NCI-H1694 treated with DMSO at 0.1 percent for 48 hours (cell line): ENCODE measurements at regions not wholly inside any gene's neighbourhood (a gene's known extent, or its start where the extent isn't known, plus 50 kb on each side); places are given as distances from the start of the nearest gene placed in this dataset.
"Not testable (repeated sequence)": the region's sequence is repeated elsewhere in the genome, so short reads cannot be mapped to it uniquely, and the experiment has no call there.

ENCODE experiments used
- DNase-seq: peaks from one replicate; lab custom pipeline; 2025; lab: John Stamatoyannopoulos, UW

DNA sequence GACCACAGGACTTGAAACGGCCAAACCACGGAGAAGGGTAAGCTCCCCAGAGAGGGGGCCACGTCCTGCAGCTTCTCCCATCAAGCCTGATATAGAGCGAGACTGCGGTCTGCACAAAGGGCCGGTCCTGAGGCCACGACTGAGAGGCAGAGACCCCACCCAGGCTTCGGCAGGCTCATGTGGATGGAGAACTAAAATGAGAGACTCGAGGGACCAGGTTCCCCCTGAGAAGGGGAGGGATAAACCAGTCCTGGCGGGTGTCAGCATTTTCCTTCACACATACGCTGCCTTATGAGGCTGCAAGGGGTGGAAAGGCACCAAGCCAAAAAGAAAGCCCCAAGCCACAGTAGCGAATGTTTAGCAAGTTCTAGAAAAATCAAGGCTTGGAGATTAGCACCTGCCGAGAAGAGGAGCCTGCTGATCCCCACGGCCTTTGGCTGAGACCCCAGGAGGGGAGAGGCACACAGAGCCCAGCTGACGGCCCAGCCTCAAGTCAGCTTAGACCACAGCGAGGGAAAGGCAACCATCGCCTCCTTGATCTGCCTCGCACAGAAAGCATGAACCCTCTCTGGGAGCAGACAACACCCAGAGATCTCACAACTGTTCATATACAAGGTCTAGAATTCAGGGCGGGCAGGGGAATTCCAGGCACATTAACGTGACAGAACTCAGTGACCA lies 92.6 kb upstream of the RNF32 start:
- DNase-seq = no peak

DNA sequence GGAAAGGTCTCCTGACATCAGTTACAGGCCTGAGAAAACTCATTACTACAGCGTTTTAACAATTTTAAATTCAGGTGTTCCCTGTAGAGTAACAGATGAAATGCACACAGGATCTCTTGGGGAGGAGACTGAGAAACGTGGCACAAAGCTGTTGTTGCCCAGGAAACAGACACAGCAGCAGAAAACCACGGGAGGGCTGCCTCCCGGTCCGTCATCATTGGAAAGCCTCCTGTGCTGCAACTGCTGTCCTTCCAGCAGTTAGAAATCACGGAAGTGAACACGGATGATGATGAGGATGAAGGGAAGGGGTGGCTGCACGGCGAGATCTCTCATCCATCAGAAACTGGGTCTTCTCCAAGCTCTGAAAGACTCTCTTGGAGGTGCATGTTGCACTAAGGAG lies 94.6 kb upstream of the RNF32 start:
- DNase-seq = no peak

DNA sequence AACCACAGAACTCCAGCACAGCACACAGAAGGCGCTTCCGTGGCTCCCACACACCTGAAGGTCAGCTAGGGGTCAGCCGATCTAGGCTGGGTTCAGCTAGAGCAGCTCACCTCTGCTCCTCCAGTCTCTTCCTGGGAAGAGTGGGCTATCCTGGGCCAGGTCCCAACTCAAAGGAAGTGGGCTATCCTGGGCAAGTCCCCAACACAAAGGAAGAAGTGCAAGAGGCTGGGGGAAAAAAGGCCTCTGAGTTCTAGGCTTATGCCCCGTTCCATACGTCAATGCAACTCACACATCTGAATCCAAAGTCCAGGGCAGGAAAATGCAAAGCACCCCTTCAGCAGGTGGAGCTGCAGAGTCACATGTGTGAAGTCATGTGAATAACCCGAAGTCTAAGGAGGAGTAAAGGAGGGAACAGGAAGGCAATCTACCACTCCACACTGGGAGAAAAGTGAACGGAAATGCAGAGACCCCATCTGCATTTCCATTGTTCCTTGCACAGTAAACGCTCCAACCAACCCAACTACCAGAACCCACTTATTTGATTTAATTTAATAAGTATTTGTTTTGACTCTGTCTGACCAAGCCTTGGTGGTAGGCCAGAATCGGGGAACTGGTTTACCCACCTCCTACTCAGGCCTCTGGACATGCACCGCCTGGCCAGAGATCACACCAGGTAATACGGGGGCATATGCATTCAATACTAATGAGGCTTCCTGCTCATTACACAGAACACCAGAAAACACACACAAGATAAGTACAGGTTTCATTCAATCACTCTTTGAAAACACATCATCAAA lies 95.5 kb upstream of the RNF32 start:
- DNase-seq = no peak

DNA sequence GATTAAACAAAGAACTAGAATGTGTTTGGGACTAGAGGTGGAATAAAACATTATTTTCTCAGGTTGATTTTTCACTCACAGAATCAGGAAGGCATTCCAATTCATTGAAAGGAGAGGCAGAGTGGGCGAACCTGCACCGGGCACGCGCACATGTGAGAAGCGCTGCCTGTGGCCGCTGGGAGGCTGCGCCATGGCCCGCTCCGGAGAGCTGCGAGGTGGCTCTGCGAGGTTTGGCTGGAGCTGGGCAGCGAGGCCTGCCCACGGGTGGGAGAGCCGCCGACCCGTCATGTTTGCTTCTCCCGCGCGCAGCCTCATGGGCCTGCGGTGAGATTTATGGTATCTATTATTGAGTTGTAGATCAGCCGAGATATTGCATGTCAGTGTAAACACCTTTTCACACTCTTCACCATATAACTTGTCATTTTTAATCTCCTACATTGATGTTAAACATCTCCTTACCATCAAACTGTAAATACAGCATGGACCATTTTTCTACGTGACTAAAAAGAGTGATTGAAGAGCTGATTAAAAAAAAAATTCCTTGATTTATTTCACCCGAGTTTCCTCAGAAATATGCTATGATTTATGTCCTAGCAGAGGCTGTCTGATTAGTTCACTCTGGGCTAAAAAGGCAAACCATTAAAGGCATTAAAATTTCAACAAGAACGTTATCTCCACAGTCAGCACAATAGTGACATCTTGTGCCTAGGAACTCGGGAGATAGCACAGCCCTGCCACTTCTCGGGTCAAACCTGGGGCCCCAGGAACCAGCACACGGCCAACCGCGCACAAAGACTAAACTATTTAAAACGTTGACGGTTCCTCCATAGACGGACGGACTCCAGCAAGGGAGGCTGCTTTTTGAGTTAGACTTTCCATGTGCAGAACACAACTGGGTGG lies 96.6 kb upstream of the RNF32 start:
- DNase-seq = no peak

DNA sequence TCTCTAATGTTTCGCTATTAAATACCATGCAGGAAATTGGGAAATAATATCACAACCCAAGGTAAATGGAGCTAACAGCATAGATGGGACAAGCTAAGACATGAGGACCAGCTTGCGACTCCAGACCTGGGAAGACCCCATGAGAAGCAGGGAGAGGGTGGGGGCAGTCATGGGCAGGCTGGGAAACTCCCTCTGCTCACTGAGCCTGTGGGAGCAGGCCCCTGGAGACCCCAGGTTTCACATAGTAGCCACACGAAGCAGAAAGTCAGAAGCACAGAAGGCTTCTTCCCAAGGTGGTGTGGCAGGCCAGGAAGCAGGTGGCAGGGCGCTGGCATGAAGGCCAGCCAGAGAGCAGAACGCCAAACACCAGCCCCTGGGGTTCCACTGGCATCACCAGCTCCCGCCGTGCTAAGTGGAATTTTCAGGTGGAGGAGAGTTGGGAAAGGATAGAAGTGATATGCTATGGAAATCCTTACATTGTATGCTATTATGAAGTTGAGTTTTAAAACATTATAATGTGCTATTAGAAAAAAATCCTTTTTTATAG lies 99.9 kb upstream of the RNF32 start:
- DNase-seq = no peak

DNA sequence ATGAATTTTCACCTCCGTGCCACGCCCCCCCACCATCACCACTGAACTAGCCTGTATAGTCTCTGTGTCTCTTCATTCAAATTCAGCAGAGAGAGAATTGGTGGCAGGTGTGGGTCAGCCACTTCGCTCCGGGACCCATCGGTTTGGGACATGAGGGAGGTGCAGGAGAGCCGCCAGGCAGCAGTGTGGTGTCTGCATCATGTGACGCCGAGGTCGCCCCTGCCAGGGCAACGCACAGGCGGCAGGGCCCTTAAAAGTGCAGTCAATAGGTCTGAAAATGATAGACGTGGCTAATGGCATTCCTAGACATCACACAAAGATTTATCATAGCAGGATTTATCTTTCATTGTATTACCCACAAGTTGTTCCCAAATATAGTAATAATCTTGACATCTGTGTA lies 100.6 kb upstream of the RNF32 start:
- no peak for DNase-seq

DNA sequence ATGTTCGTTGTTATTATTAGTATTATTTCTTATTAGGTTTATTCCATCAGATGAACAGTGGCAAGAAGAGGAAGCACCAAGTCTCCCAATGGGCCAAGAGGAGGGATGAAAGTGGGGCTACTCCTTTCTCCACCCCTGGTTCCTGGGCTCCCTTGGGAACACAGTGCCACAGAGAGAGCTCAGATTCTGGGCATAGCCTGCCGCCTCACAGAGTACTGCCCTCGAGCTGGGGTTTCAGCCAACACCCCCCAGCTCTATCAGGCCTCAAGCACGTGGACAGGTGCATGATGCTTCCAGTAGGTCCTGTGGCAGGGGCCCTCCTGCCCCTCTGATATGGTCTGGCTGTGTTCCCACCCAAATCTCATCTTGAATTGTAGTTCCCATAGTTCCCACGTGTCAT lies 103.6 kb upstream of the RNF32 start:
- DNase-seq = no peak

DNA sequence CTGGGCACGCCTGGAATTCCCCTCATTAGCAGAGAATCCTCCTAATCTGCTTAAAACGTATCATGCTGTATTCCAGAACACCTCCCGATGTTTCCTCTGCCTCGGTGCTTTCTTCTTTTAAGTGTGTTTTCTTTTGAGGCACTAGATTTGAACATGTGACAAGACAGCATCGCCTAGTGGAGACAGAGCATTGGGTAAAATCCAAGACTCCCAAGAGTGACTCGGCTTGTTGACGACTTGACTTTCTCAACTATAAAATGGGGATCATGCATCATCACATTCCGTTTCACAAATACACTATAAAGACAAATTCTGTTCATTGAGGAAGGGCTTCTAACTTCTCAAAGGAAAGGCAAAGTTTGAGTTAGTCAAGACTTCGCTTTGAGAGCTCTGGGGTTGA lies 105.6 kb upstream of the RNF32 start:
- no peak for DNase-seq

DNA sequence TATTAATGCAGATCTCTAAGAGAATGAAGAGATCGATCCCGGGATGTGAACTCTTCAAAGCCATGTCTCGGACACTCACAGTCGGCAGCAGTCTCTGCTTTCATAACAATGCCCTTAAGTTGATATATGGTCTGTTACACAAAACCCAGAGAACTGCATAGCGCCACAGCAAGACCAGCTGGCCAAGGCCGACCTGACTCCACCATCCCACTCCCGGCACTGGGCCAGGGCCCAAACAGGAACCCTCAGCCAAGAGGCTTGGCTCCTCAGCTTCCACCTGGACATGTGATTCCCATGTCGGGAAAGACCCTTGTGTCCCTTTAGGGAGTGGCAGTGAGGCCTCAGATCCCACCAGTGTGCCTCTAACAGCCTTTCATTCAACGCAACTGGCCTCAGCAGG lies 106.6 kb upstream of the RNF32 start:
- DNase-seq = no peak

DNA sequence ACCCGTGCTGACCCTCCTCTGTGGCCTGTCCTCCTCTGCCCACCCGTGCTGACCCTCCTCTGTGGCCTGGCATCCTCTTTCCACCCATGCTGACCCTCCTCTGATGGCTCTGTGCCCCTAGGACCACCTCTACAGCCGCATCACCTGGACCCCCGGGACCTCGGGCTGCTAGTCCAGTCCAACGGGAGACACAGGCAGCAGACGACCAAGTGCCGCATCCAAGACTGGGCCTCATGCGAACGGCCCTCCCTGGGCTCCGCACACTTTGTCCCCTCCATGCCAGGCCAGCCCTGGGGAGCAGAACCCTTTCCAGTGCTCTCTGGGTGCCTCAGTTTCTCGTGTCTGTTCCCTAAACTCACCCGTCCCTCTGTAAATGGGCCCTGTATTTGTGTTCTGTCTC lies 107.2 kb upstream of the RNF32 start:
- no peak for DNase-seq

DNA sequence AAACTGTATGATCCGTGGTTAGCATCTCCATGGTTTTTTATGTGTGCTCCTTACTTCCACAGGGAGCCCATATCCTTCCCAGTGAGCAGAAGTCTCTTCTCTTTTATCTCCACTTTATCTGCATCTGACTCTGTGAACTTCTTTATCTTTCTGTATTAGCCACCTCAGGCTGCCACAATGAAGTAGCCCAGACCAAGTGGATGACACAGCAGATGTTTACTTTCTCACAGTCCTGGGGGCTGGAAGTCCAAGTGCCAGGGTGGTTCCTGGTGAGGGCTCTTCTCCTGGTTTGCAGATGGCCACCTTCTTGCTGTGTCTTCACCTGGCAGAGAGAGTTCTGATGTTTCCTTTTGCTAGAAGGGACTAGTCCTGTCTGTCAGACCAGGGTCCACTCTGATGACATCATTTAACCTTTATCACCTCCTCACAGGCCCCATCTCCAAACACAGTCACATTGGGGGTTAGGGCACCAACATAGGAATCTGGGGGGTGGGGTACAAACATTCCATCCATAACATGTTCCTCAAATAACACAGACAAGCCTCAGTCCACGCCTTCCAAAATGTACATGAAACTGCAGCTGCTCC lies 108.5 kb upstream of the RNF32 start:
- DNase-seq = no peak

DNA sequence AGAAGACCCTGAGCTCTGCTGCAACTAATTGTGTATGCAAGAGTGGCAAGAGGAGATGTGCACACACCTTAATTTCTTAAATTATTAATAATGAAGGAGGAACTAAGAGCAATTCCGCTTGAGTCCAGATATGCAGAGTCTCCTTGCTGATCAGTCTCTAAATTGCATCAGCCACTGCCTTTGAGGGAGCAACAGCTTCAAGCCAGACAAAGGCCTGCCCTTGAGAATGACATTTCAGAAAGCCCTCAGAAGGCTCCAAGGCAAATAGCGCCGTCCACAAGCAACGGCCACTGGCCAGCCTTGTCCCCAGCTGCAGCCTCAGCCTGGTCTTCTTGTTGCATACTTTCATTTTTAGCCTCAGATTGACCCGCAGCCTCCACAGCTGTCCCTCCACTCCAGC lies 110.6 kb upstream of the RNF32 start:
- no peak for DNase-seq

DNA sequence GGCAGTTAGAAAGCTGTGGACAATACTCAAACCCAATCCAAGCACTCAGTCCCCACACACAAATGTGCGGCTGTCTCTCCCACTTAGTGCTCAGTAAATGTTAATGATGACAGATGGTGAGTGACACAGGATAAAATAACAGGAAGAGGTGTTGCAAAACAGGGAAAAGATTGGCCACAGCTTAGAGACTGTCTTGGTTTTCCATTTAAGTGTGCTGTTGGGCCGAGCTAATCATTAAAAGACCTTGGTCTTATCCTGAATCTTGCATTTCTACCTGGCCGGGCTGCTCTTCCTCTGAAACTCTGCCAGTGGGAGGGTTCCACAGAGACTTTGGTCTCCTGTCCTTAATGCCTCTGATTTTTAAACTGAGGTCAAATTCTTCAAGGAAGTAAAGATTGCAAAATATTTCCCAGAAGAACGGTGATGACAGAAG lies 113.1 kb upstream of the RNF32 start:
- DNase-seq = no peak

DNA sequence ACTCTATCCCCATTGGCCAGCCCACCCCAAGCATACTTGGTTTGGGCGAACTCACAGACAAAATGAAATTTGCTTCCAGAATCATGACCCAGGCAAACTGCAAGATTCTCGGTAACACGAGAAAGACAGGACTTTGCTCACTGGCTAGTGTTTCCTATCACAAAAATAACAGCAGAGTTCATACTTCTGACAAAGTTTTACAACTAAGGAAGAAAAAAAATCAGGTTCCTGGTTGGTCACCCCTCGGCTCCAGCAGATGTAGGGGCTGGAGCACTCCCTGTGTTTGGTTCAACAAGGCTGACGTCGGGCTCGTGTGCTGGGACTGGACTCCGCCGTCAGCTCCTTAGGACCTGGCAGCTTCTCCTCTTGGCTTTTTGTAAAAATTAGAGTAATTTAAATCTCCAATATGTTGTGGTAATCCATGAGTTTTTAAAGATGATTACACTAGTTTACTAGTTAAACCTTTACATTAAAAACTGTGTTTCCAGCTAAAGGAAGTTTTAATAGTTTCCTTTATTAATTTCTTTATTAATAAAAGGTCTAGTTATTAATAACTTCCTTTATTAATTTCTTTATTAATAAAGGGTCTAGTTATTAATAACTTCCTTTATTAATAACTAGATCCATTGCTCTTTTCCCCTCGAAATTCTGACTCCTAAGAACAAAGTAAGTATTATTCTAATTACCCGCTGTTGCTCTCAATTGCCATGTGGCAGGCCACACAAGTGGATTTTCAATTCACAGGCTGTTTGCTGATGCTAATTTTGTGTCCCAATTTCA lies 115.6 kb upstream of the RNF32 start:
- no peak for DNase-seq

DNA sequence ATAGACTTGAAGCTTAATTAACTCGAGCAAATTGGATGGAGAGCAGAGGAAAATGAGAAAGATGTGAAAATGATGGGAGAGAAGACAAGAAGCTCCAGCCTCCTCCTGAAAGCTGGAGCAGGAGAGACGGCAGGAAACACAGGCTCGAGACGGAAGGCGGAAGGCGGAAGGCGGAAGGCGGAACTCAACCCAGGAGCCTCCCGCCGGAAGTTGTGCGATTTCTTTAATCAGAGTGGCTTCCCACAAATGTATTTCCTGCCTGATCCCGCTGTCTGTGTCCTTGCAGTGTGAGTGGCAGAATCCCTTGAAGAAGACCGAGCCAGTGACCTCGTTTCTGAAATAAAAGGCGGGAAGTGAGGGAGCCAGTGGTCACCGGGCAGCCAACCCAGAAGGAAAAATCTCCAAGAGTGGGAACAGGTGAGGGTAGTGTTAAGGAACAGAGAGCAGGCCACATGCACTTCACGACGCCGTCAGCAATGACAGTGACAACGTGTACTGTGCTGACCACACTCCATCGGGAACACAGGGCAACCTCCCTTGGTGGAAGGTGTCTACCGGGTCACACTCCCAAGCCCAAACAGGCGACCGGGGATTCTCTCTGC lies 117.0 kb upstream of the RNF32 start:
- DNase-seq = no peak

DNA sequence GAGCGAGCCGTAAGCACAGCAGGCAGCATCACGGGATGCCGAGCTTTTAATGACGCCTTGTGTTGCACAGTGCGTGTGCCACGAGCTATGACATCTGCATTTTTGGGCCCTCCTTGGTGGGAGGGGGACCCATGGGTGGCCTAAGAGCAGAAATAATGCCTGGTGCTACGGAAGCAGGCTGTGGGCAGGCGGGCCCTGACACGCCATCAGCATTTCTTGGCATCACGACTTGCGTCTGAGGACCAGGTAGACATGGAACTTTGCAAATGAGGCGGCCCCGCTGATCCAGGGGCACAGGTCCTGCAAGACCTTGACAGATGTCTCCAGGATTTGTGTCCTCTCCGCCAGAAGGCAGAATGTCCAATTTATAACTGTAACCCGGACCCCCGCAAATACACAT lies 117.8 kb upstream of the RNF32 start:
- DNase-seq = no peak

DNA sequence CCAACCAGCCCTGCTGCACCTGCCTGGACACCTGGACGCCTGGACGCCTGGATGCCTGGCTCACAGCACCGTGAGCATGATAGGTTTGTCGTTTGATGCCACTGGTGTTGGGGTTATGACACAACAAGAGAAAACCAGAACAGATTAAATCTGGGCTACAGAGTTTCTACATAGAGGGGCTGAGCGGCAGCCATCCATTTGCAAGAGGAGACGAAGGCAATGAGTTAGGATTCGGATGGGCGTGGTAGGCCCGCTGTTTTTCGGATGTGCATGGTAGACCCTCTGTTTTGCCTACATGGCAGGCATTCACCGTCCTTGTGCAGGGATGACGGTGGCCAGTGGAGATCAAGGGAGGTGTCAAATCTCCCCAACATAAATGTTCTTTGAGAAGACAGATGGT lies 121.5 kb upstream of the RNF32 start:
- no peak for DNase-seq

DNA sequence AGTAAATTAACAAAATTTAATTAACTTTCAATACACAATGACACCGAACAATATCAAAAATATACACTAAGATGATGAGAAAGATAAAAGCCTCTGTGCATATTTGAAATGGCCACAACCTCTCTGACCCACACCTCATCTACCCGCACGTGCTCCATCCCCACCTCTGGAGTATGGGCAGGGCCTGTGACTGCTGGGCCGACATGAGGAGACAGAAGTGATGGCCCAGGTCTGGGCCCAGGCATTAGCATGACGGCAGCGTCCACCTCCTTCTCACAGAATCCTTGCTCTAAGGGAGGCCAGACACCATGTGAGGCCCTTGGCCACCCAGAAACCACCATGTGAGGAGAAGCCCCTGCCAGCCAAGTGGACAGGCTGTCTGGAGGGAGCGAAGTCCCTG lies 122.1 kb upstream of the RNF32 start:
- DNase-seq = no peak

DNA sequence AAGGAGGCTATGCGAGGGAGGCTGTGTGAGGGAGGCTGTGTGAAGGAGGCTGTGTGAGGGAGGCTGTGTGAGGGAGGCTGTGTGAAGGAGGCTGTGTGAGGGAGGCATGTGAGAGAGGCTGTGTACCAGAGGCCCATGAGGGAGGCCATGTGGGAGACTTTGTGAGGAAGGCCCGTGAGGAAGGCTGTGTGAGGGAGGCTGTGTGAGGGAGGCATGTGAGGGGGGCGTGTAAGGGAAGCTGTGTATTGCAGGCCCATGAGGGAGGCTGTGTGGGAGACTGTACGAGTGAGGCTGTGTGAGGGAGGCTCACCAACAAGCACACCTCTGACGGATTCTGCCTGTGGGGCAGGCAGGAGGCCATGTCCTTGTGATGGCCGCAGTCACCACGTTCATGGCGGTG lies 122.7 kb upstream of the RNF32 start:
- DNase-seq = not testable (repeated sequence)

DNA sequence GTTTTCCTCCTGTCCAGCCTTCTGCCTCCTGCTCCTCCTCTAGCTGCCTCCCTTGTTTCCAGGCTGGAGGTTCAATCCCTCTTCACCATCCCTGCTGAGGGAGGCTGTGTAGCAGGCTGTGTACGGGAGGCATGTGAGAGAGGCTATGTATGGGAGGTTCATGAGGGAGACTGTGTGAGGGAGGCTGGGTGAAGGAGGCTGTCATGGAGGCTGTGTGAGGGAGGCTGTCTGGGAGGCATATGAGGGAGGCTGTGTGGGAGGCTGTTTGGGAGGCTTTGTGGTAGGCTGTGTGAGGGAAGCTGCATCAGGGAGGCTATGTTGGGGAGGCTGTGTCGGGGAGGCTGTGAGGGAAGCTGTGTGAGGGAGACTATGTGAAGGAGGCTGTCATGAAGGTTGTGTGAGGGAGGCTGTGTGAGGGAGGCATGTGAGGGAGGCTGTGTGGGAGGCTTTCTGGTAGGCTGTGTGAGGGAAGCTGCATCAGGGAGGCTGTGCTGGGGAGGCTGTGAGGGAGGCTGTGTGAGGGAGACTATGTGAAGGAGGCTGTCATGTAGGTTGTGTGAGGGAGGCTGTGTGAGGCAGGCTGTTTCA lies 123.7 kb upstream of the RNF32 start:
- no peak for DNase-seq
